ENCODE measurements at regions not wholly inside any gene's neighbourhood (a gene's known extent, or its start where the extent isn't known, plus 50 kb on each side); places are given as distances from the start of the nearest gene placed in this dataset.

- no peak for TF ChIP-seq SIN3A (conservative IDR thresholded peaks at IDR 0.05 in 1 of 2, IDR thresholded peaks at IDR 0.05 in 1 of 2; ENCODE audit: low read depth in 1 of 2, low read length in 2 of 2)
- no peak for TF ChIP-seq CHD2 (IDR thresholded peaks at IDR 0.05; ENCODE audit: low read length)
- TF ChIP-seq, protein P1, sequence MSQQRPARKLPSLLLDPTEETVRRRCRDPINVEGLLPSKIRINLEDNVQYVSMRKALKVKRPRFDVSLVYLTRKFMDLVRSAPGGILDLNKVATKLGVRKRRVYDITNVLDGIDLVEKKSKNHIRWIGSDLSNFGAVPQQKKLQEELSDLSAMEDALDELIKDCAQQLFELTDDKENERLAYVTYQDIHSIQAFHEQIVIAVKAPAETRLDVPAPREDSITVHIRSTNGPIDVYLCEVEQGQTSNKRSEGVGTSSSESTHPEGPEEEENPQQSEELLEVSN (IDR thresholded peaks at IDR 0.05): no peak
Measured at GRCh38 chr5:174642816-174643405, 81.5 kb upstream of the MSX2 start (continued).
